ENCODE measurements at regions not wholly inside any gene's neighbourhood (a gene's known extent, or its start where the extent isn't known, plus 50 kb on each side); places are given as distances from the start of the nearest gene placed in this dataset.

DNA sequence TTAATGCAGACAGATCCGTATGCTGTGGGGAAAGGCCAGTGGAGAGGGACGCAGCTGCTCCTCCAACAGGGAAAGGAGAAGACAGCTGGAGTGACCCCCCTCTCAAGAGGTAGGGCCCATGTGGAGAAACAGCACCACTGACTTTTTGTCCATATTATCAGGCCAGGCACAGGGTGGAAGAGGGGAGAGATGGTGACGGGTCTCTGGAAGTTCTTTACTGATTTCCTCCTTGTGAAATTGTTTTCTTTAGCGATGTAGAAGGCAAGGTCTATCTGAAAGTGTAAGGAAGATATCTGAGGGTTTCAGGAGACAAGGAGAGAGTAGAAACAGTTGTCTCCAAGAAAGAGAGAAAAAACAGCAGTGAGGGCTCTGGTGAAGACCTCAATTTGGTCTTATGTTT is 338.8 kb downstream of the VPS13C start:
- in situ Hi-C loops (cut with MboI): no loop called here
- ChIA-PET POLR2A (no interaction called here), RAD21 (ENCODE audit: unreplicated experiment) (no interaction called here), CTCF (no interaction called here), SMC1A (ENCODE audit: uncharacterized antibody, unreplicated experiment) (interaction anchor here (1.1 kb wide), 1 partner anchor 25 kb away, joined by 3 read pairs; no protein-coding TSS in a partner anchor)
- H3K36me3 ChIP-seq (ENCODE audit: control insufficient read depth in 2 of 2, insufficient read depth in 2 of 2, low read length in 1 of 2): no peaks in the 10 kb centered on the region
- no peak overlapping the region for H2AFZ ChIP-seq (ENCODE audit: control insufficient read depth, low read depth, low read length)
- peaks cover 4 to 5% of the 10 kb centered on the region in 2 experiments; a peak in 3 of 4 replicates for H3K27me3 ChIP-seq (replicated peaks in 1 of 2; ENCODE audit: control insufficient read depth in 2 of 2, insufficient read depth in 2 of 2, low read length in 1 of 2)
- WGBS (ENCODE audit: insufficient coverage, insufficient replicate concordance, low lambda C conversion rate, missing lambda C conversion rate): 23% methylated on average over 4 of the region's 4 CpGs
- FAIRE-seq: no peak
- no peaks in the 10 kb centered on the region for H4K20me1 ChIP-seq (ENCODE audit: control insufficient read depth, insufficient read depth)
- no TSS peak for BruUV-seq (replicated peaks)
- no peak overlapping the region for H3K4me3 ChIP-seq
- TF ChIP-seq, protein P1, sequence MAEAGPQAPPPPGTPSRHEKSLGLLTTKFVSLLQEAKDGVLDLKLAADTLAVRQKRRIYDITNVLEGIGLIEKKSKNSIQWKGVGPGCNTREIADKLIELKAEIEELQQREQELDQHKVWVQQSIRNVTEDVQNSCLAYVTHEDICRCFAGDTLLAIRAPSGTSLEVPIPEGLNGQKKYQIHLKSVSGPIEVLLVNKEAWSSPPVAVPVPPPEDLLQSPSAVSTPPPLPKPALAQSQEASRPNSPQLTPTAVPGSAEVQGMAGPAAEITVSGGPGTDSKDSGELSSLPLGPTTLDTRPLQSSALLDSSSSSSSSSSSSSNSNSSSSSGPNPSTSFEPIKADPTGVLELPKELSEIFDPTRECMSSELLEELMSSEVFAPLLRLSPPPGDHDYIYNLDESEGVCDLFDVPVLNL (IDR thresholded peaks at IDR 0.05; ENCODE audit: low read depth, low read length): no peak
- no peak for TF ChIP-seq ZSCAN29 (IDR thresholded peaks at IDR 0.05)
- TF ChIP-seq, protein P2, sequence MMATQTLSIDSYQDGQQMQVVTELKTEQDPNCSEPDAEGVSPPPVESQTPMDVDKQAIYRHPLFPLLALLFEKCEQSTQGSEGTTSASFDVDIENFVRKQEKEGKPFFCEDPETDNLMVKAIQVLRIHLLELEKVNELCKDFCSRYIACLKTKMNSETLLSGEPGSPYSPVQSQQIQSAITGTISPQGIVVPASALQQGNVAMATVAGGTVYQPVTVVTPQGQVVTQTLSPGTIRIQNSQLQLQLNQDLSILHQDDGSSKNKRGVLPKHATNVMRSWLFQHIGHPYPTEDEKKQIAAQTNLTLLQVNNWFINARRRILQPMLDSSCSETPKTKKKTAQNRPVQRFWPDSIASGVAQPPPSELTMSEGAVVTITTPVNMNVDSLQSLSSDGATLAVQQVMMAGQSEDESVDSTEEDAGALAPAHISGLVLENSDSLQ (IDR thresholded peaks at IDR 0.05): no peak
- no peak overlapping the region for H3K4me2 ChIP-seq (ENCODE audit: control insufficient read depth, insufficient read depth)
- intact Hi-C loops (cut with micrococcal nuclease; ENCODE audit: unreplicated experiment): no loop called here
- no peak for ATAC-seq
- no peak overlapping the region for H3K9ac ChIP-seq (ENCODE audit: control insufficient read depth, insufficient read depth, low read length)
- DNase-seq (ENCODE audit: low read depth, low spot score): no peak
- no peak overlapping the region for H3K27ac ChIP-seq (ENCODE audit: control insufficient read depth, insufficient read depth)
- no peaks in the 10 kb centered on the region for H3K79me2 ChIP-seq (ENCODE audit: control insufficient read depth, insufficient read depth, low read length)
- H3K9me3 ChIP-seq (replicated peaks; ENCODE audit: control insufficient read depth, insufficient read depth, low read length): no peaks in the 10 kb centered on the region
- H3K4me1 ChIP-seq (ENCODE audit: control insufficient read depth, insufficient read depth, low read length): no peaks in the 10 kb centered on the region

DNA sequence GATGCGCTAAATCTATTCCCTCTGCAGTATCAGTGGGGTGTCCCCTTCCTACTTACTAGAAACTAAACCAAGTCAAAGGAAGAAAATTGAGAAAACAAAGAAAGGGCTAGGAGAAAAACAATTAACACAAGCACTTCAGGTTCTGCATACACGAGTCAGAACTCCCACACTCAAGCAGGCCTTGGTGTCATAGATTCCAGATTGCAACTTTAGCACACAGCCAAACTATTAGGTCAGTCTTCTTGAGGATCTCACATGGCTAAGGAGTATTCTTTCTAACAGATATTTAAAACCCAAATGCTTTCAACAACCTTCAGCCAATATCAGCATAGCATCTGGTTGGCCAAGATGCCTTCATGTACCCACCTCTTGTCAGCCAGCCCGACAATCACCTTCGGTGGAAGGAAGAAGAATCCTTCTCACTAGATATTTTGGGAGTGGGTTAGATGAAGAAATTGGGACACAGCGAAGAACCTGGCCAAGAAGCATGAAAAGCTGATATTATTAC is 340.0 kb downstream of the VPS13C start:
- H3K4me1 ChIP-seq (ENCODE audit: control insufficient read depth, insufficient read depth, low read length): no peaks in the 10 kb centered on the region
- H3K4me3 ChIP-seq: no peak overlapping the region
- RAD21 ChIA-PET (ENCODE audit: unreplicated experiment): no interaction called here
- H4K20me1 ChIP-seq (ENCODE audit: control insufficient read depth, insufficient read depth): no peaks in the 10 kb centered on the region
- FAIRE-seq: no peak
- BruUV-seq (replicated peaks): no TSS peak
- no peaks in the 10 kb centered on the region for H3K9me3 ChIP-seq (replicated peaks; ENCODE audit: control insufficient read depth, insufficient read depth, low read length)
- H3K36me3 ChIP-seq (ENCODE audit: control insufficient read depth in 2 of 2, insufficient read depth in 2 of 2, low read length in 1 of 2): no peaks in the 10 kb centered on the region
- CTCF ChIA-PET: no interaction called here
- no peak for DNase-seq (ENCODE audit: low read depth, low spot score)
- no peak overlapping the region for H3K4me2 ChIP-seq (ENCODE audit: control insufficient read depth, insufficient read depth)
- in situ Hi-C loops (cut with MboI): no loop called here
- intact Hi-C loops (cut with micrococcal nuclease; ENCODE audit: unreplicated experiment): no loop called here
- no peaks in the 10 kb centered on the region for H3K79me2 ChIP-seq (ENCODE audit: control insufficient read depth, insufficient read depth, low read length)
- POLR2A ChIA-PET: no interaction called here
- 8% methylated on average over 5 of the region's 5 CpGs for WGBS (ENCODE audit: insufficient coverage, insufficient replicate concordance, low lambda C conversion rate, missing lambda C conversion rate)
- no peak overlapping the region for H3K9ac ChIP-seq (ENCODE audit: control insufficient read depth, insufficient read depth, low read length)
- peaks cover 4 to 5% of the 10 kb centered on the region in 2 experiments; a peak in 3 of 4 replicates for H3K27me3 ChIP-seq (replicated peaks in 1 of 2; ENCODE audit: control insufficient read depth in 2 of 2, insufficient read depth in 2 of 2, low read length in 1 of 2)
- no peak overlapping the region for H2AFZ ChIP-seq (ENCODE audit: control insufficient read depth, low read depth, low read length)
- no peak for ATAC-seq
- SMC1A ChIA-PET (ENCODE audit: uncharacterized antibody, unreplicated experiment): no interaction called here
- no peak overlapping the region for H3K27ac ChIP-seq (ENCODE audit: control insufficient read depth, insufficient read depth)
- no peak for TF ChIP-seq ZBED1 (IDR thresholded peaks at IDR 0.05; ENCODE audit: borderline replicate concordance)
- no peak for TF ChIP-seq RELA (IDR thresholded peaks at IDR 0.05; ENCODE audit: borderline replicate concordance, partially characterized antibody)
- TF ChIP-seq SMARCA5 (IDR thresholded peaks at IDR 0.05): no peak
- TF ChIP-seq NFXL1 (IDR thresholded peaks at IDR 0.05; ENCODE audit: borderline replicate concordance): no peak
- TF ChIP-seq, protein P3, sequence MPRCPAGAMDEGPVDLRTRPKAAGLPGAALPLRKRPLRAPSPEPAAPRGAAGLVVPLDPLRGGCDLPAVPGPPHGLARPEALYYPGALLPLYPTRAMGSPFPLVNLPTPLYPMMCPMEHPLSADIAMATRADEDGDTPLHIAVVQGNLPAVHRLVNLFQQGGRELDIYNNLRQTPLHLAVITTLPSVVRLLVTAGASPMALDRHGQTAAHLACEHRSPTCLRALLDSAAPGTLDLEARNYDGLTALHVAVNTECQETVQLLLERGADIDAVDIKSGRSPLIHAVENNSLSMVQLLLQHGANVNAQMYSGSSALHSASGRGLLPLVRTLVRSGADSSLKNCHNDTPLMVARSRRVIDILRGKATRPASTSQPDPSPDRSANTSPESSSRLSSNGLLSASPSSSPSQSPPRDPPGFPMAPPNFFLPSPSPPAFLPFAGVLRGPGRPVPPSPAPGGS (IDR thresholded peaks at IDR 0.05; ENCODE audit: borderline replicate concordance, insufficient read depth, low read depth, low read length, poor library complexity, severe bottlenecking): no peak
- no peak for TF ChIP-seq BCL11A (IDR thresholded peaks at IDR 0.05; ENCODE audit: low read depth, low read length)
- TF ChIP-seq POU2F2 (IDR thresholded peaks at IDR 0.05; ENCODE audit: borderline replicate concordance, low read depth, low read length): no peak
- no peak for TF ChIP-seq HCFC1 (IDR thresholded peaks at IDR 0.05; ENCODE audit: low read length)
